ENCODE measurements at regions not wholly inside any gene's neighbourhood (a gene's known extent, or its start where the extent isn't known, plus 50 kb on each side); places are given as distances from the start of the nearest gene placed in this dataset.

DNA sequence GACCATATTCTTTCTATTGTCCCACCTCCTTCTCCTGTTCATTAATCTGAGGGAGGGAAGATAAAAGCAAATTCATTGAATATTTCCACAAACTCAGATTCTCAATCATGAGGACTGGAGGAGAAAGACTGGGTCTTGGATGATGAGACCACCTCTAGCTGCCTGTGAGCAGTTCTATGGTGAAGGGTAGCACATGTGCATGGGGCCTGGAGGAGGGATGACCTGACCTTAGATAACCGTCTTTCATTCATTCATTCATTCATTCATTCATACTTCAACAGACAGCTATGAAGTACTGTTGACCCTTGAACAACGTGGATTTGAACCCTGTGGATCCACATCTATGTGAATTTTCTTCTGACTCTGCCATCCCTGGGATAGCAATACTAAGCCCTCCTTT is 68.4 kb downstream of the MED10 start:
- no peaks in the 10 kb centered on the region for H3K36me3 ChIP-seq
- no peaks in the 10 kb centered on the region for H3K9me3 ChIP-seq (ENCODE audit: severe bottlenecking)
- H3K4me3 ChIP-seq (ENCODE audit: low read depth, low read length) = no peak overlapping the region
- TF ChIP-seq, protein P1, sequence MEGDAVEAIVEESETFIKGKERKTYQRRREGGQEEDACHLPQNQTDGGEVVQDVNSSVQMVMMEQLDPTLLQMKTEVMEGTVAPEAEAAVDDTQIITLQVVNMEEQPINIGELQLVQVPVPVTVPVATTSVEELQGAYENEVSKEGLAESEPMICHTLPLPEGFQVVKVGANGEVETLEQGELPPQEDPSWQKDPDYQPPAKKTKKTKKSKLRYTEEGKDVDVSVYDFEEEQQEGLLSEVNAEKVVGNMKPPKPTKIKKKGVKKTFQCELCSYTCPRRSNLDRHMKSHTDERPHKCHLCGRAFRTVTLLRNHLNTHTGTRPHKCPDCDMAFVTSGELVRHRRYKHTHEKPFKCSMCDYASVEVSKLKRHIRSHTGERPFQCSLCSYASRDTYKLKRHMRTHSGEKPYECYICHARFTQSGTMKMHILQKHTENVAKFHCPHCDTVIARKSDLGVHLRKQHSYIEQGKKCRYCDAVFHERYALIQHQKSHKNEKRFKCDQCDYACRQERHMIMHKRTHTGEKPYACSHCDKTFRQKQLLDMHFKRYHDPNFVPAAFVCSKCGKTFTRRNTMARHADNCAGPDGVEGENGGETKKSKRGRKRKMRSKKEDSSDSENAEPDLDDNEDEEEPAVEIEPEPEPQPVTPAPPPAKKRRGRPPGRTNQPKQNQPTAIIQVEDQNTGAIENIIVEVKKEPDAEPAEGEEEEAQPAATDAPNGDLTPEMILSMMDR (IDR thresholded peaks at IDR 0.05; ENCODE audit: low read depth, low read length) = no peak
- H3K27ac ChIP-seq = no peak overlapping the region
- H3K27me3 ChIP-seq (ENCODE audit: insufficient read depth, low read depth, severe bottlenecking) = peaks cover 43% of the 10 kb centered on the region
- DNase-seq = no peak

DNA sequence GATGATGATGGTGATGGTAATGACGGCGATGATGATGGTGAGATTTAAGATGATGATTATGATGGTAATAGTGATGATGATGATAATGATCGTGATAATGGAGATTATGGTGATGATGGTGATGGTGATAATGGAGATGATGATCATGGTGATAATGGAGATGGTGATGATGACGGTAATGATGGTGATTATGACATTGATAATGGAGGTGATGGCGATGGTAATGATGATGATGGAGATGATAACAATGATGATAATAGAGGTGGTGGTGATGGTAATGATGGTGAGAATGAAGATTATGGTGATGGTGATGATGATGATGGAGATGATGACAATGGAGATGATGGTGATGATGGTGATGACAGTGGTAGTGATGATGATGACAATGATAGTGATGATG is 69.7 kb downstream of the MED10 start:
- TF ChIP-seq, protein P1 (IDR thresholded peaks at IDR 0.05; ENCODE audit: low read depth, low read length) = no peak
- no peak overlapping the region for H3K27ac ChIP-seq
- no peak overlapping the region for H3K4me3 ChIP-seq (ENCODE audit: low read depth, low read length)
- DNase-seq = no peak
- H3K27me3 ChIP-seq (ENCODE audit: insufficient read depth, low read depth, severe bottlenecking) = peaks cover 32% of the 10 kb centered on the region
- no peaks in the 10 kb centered on the region for H3K36me3 ChIP-seq
- no peaks in the 10 kb centered on the region for H3K9me3 ChIP-seq (ENCODE audit: severe bottlenecking)

DNA sequence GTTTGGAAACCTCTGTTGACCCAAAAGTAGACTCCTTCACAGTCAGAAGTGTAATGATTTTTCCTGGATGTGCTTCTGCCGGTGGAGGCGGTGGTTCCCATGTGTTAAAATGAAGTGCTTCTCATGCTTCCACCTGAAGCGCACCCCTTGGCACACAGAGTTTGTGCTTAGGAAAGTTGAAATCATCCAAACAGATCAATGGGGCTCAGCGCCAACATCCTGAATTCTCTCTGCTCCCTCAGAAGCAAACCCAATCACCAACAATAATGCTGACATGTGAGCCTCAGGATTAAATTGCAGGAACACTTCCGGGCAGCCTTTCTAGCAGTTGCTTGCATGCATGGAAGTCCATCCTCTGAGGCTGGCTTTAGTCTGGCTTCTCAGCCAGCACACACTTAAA is 71.0 kb downstream of the MED10 start:
- no peaks in the 10 kb centered on the region for H3K36me3 ChIP-seq
- DNase-seq = peak; percentile 18
- TF ChIP-seq, protein P1 (IDR thresholded peaks at IDR 0.05; ENCODE audit: low read depth, low read length) = no peak
- no peak overlapping the region for H3K27ac ChIP-seq
- H3K27me3 ChIP-seq (ENCODE audit: insufficient read depth, low read depth, severe bottlenecking) = peaks cover 19% of the 10 kb centered on the region
- H3K4me3 ChIP-seq (ENCODE audit: low read depth, low read length) = no peak overlapping the region
- H3K9me3 ChIP-seq (ENCODE audit: severe bottlenecking) = no peaks in the 10 kb centered on the region

DNA sequence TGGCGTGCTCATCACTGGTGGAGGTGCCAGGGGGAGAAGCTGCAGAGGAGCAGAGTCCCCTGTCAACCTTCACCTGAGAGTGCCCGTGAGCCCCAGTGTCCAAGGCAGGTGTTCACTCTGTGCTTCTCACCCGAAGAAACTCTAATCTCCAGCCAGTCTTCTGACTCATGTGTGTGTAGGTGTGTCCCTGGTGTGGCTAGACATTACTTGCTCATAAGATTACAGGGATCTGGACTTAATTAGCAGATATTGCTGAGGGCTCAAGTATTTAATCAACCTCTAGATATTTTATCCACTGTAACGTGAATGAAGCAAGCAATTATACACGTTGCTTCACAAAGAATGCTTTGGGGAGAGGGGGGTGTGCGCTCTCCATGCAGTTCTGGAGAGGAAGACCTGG is 72.5 kb downstream of the MED10 start:
- no peaks in the 10 kb centered on the region for H3K36me3 ChIP-seq
- H3K4me3 ChIP-seq (ENCODE audit: low read depth, low read length) = no peak overlapping the region
- no peak overlapping the region for H3K27ac ChIP-seq
- H3K9me3 ChIP-seq (ENCODE audit: severe bottlenecking) = no peaks in the 10 kb centered on the region
- no peak for DNase-seq
- TF ChIP-seq, protein P1 (IDR thresholded peaks at IDR 0.05; ENCODE audit: low read depth, low read length) = no peak
- H3K27me3 ChIP-seq (ENCODE audit: insufficient read depth, low read depth, severe bottlenecking) = peaks cover 11% of the 10 kb centered on the region

DNA sequence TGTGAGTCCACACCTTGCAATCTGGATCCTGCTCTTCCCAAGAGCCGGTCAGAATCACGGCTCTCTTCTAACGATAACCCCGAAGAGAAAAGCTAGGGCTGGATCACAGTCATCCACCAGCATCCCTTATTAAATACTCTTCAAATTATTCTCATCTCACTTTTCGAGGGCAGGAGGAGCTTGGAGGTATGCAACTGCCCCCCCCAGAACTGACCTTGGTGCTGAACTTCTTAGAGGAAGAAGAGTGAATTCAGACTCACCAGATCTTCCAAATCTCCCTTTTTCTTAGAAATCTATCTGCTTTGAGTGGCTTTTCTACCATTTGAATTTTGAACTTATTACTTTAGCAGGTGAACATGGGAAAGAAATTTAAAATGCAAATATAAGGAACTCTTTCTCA is 75.7 kb downstream of the MED10 start:
- Histone ChIP-seq H3K9me3 (ENCODE audit: severe bottlenecking) (no peaks in the 10 kb centered on the region), H3K27ac (no peak overlapping the region), H3K36me3 (no peaks in the 10 kb centered on the region), H3K27me3 (ENCODE audit: insufficient read depth, low read depth, severe bottlenecking) (no peaks in the 10 kb centered on the region), H3K4me3 (ENCODE audit: low read depth, low read length) (no peak overlapping the region)
- TF ChIP-seq, protein P1 (IDR thresholded peaks at IDR 0.05; ENCODE audit: low read depth, low read length) = no peak
- no peak for DNase-seq

DNA sequence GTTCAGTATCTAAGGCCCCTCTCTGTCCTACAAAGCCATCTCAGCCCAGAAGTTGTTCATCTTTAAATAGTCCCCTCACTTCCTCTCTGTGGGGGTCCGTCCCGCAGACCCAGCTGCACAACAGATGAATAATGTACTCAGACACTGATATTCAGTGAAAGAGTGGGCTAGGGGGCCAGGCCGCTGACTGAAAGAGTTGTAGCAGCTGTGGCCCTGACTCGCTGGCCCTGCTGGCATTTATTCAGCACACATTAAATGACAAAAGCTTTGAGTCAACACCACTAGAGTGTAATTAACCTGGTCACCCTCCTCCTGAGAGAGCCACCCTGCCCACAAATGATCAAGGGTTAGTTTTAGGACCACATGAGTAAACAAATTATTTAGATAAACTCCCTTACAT is 76.3 kb downstream of the MED10 start:
- TF ChIP-seq, protein P1 (IDR thresholded peaks at IDR 0.05; ENCODE audit: low read depth, low read length) = no peak
- no peak overlapping the region for H3K4me3 ChIP-seq (ENCODE audit: low read depth, low read length)
- H3K27me3 ChIP-seq (ENCODE audit: insufficient read depth, low read depth, severe bottlenecking) = no peaks in the 10 kb centered on the region
- no peaks in the 10 kb centered on the region for H3K36me3 ChIP-seq
- no peak for DNase-seq
- H3K27ac ChIP-seq = no peak overlapping the region
- no peaks in the 10 kb centered on the region for H3K9me3 ChIP-seq (ENCODE audit: severe bottlenecking)
